Loucy (cell line): ENCODE measurements at regions not wholly inside any gene's neighbourhood (a gene's known extent, or its start where the extent isn't known, plus 50 kb on each side); places are given as distances from the start of the nearest gene placed in this dataset.

Experiments used
- CTCF ChIP-seq: fragments of 200-600 bp; sonication (generic); conservative IDR thresholded peaks from 2 replicates; pipeline ENCODE4 v1.5.1; 2014; ENCODE audit warnings: mild to moderate bottlenecking, antibody characterized with exemption, low read length
- EZH2phosphoT487 ChIP-seq: fragments of 200-600 bp; IDR thresholded peaks from 2 replicates; pipeline ENCODE4 v1.6.1; 2018; ENCODE audit warnings: antibody characterized with exemption, mild to moderate bottlenecking, moderate library complexity, borderline replicate concordance

DNA sequence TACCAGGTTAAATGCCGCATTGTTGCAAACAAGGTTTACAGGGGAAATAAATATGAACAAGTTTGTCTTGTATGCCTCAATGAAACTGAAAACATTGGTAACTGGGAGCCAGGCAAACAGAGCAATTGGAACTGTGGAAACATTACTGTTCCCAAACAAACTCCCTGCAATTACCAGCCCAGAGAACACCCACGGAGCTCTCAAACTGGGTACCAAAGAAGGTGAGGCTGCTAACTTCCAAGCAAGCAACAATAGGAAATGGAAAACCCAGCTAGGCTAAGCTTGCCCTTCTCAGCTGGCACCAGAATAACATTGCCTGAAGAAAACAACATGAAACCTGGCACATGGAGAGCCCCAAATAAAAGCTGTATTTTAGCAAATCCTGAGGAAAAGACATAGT is 218.9 kb upstream of the THRB start:
- TF ChIP-seq CTCF = no peak
- TF ChIP-seq EZH2phosphoT487 = no peak
